HG02763 (cell line): ENCODE measurements at regions not wholly inside any gene's neighbourhood (a gene's known extent, or its start where the extent isn't known, plus 50 kb on each side); places are given as distances from the start of the nearest gene placed in this dataset.

ENCODE experiments used
- ATAC-seq: cut with Tn5 transposase; IDR thresholded peaks from one replicate; pipeline ENCODE4 v1.9.1; 2021; ENCODE audit warnings: mild to moderate bottlenecking, moderate library complexity; ENCODE audit not compliant: unreplicated experiment

DNA sequence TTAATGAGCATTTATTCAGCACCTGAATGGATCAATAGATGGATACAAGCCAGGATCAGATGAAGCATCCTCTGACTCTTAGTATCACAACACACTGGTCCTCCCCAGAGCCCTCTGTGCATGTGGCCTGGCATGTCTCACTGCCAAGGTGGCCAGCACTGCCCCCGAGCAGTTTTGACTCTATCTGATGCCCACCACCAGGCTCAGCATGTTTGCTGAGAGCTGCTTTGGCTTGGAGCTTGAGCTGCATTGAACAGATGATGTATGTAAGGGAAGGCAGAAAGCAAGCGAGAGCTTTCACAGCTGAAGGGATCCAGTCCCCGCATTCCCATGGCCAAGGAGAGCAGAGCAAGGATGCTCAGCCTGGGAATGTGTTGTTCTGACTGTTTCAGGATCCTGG, 320.3 kb downstream of the BUD13 start:
- no peak for ATAC-seq

DNA sequence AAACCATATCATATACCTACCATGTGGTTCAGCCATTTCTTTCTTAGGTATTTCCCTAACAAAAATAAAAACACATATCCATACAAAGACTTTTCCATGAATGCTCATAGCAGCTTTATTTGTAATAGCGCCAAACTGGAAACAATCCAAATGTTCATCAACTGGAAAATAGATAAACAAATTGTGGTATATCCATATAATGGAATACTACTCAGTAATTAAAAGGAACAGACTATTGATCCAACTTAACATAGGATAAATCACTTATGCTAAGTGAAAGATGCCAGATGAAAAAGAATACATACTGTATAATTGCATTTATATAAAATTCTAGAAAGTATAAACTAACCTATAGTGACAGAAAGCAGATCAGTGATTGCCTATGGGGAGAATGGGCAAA, 323.3 kb downstream of the BUD13 start:
- no peak for ATAC-seq

DNA sequence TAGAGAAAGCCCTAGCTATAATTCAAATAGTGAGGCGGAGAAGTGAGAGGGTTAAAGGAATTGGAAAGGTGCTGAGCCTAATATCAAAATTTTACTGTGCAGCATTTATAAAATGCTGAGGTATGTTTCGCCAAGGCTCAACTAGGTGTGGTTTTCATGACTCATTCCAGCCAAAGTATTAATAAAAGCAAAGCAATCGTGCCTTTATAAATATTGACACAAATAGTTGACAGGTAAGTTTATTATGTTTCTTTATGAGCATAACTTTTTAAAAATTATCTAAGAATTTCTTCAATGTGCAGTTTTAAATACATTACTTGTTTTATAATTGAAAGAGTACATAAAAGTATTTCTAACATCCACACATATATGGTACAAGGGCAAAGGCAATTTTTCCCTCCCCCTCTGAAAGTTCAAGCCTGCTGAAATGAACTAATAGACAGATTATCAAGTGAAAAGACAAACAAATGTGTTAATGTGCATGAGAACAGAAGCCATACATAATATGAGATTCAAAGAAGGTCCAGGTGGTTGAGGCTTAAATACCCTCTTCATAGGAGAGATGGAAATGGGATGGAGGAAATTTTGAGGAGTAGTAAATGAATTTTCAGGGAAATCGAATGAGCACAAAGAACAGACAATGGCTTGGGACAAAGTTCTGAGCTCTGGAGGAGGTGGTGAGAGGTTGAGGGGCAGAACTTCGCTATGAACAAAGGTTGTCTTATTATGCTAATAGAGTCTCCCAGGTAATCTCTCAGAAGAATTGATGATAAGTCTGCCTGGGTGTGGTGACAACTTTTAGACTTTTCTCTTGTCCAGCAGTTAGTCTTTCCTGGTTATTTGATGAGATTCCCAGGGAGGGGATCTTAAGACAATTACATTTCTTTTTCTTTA, 326.5 kb downstream of the BUD13 start:
- no peak for ATAC-seq

DNA sequence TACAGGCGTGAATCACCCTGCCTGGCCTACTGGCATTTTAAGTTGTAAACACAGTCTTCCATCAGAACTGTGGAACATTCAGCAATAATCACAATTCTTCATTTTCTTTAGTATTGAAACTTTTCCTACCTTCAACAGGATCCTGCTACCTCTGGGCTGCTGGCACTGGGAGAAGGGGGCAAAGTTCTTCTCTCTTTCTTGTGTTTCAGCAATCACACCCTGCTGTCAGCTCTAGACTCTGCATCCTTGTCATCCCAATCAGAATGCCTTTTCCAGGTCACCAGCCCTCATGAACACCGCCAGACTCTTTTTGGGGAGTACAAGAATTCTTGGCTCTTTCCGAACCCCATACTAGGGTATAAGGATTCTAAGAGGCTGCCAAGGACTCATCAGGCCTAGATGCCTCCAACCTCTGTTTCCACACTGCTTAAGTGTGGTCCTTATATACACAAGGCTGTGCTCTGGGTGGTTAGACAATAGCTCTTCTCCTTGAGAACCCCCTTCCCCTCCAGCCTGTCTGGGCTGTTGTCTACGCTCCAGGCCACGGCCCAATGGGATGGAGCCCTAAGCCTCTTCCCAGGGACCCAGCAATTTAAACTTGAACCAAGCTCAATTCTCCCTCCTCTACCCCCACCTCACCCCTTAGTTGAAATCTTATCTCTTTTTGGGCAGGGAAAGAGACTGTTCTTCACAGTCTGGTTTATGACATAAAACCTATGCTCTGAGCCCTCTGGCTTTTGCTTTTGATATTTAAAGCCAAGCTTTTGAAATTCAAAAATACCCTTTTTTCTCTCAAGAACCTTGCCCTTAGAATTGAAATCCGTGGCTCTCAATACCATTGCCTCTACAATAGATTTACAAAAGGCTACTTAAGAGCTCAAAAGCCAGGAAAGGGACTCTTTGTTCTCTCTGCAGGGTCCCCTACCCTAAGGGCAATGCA, 327.4 kb downstream of the BUD13 start:
- no peak for ATAC-seq

DNA sequence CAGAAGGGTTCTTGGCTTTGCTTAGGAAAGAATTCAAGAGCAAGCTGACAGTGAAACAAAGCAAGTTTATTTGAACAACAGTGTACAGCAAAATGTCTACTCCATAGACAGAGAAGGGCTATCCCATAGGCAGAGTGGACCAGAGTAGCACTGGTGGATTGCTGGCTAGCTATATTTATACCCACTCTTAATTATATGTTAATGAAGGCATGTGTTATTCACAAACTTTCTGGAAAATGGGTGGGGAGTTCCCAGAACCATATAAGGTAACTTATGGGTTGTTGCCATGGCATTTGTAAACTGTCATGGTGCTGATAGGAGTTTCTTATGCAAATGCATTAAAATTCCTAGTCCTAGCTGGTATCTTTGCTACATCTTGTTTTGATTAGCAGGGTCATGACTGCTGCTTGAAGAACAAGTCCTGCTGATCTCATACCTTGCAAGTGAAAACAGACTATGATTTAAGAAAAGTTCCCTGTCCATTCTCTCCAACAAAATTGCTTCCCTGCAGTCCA, 330.5 kb downstream of the BUD13 start:
- ATAC-seq: no peak

DNA sequence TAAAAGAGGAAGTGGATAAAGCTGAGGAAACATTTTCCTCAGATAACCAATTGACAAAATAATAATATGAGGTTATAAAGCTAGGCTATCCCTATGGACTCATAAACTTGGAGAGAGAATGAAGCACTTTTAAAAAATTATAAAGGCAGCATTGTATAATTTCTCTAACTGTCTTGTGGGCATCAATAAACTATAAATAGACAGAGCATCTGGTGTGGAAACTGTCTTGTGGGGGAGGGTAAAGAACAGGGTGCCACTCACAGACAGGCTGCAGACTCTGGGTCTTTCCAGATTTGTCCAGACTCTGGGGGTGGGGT, 333.5 kb downstream of the BUD13 start:
- ATAC-seq: no peak

DNA sequence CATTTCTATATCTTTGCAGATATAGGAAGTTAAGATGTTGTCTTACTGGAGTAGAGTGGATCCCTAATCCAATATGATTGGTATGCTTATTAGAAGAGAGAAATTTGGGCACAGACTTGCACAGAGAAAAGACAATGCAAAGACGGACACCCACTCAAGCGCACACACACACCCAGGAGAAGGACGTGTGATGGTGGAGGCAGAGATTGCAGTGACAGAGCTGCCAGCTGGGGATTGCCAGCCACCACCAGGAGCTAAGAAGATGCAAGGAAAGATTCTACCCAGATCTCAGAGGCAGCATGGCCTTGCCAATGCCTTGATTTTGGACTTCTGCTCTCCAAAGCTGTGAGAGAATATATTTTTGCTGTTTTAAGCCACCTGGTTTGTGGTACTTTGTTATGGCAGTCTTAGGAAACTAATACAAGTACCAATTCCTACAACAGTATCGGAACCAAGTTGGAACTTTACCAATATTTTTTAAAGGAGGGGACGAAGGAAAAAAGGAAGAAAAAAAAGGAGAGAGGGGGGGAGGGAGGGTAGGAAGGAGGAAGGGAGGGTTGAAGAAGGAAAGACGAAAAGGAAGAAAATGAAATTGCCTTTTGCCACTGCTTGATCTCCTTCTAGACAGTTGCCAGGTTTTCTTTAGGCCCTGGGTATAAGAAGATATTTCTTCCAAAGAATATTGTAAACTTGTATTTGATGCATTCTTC, 334.0 kb downstream of the BUD13 start:
- ATAC-seq: no peak

DNA sequence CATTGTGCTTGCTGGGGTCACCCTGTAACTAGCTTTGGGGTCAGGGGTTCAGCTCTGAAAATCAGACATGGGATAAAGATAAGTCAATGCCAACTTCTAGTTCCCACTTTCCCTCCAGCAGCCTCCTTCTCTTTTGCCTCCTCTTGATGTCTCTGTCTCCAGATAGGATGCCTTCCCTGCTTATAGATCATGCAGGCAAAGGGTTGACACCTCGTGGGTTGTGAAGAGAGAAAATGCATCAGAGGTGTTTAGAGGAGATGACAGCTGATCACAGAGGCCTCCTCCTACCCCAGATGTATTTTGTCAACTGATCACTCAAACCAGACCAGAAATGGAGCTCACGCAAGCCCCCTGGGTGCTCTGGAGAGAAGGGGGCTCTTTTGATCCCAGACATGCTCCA, 337.8 kb downstream of the BUD13 start:
- ATAC-seq: no peak

DNA sequence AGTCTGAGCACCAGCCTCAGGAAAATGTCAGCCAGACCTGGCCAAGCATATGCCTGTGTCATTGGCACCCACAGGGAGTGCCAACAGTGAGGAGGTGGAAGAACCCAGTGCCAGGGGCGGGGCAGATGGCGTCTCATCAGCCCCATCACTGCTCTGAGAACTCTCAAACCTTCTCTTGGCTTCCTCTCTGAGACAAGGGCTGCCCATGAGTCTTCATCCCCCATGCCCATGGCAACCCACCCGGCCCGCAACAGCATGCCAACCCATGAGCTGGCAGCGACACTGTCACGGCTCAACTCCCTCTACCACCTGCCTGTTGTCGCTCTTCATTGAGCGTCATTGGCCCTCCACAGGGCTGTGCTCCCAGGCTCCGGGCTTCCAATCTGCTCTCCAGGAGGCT, 340.5 kb downstream of the BUD13 start:
- no peak for ATAC-seq

DNA sequence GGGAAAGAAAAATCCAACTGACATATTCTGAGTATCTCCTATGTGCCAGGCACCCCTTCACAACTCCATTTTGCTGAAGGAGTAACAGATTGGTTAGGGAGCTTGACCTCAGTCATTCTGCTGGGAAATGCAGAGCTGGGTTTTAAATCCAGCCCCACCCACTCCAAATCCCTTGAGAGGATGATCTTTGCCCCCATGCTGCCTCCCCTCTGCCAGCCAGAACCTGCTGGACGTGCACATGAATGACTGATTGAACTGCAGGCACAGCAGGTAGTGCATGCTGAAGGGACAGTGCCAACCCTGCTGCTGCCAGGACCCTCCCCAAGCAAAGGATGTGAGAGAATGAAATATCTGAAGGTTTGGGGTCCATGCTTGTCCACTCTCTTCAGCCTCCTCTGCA, 340.9 kb downstream of the BUD13 start:
- ATAC-seq: no peak

DNA sequence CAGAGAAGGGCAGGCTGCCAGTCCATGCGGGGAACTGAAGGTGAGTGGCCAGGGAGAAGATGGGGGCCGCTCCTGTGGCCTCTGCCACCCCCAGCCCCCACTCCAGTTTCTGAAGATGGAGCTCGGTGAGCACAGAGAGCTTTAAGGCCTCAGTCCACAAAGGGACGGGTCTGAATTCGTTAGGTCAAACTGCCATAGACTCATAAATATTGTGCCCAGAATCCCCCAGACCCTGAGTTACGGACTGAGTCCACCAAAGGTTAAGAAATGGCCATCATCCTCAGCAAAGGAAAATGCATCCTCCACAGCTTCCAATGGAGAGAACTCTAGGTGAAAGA, 344.2 kb downstream of the BUD13 start:
- no peak for ATAC-seq

DNA sequence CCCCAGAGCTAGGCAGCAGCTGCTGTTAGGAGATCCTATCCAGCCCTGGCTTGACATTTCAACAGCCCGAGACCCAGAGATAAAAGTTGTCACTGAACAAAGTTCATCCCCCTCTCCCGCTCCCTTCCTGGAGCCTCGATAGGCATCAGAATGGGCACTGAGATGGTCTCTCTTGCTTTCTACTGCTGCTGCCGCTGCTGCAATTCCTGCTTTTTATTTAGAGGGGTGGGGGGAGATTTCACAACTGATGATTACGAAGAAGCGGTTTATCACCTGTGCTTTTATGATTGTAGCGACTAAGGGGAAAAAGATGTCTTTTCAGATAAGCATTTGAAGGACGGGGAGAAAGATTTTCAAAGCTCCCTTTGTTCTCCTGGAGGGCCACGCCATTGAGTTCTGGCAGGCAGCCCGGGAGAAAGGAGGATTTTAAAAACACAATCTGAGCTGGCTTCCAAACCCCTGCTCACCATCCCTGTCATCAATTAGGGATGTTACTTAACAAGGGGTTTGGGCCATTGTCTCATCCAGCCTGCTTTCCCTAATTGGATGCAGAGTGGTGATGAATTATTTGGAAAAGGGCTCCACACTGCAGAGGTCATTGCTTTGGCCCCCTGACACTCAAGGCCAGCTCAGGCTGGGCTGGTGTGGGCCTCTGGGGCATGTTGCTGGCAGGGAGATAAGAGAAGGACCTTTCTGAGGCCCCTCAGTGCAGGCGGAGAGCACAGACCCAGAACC, 344.7 kb downstream of the BUD13 start:
- ATAC-seq: no peak

DNA sequence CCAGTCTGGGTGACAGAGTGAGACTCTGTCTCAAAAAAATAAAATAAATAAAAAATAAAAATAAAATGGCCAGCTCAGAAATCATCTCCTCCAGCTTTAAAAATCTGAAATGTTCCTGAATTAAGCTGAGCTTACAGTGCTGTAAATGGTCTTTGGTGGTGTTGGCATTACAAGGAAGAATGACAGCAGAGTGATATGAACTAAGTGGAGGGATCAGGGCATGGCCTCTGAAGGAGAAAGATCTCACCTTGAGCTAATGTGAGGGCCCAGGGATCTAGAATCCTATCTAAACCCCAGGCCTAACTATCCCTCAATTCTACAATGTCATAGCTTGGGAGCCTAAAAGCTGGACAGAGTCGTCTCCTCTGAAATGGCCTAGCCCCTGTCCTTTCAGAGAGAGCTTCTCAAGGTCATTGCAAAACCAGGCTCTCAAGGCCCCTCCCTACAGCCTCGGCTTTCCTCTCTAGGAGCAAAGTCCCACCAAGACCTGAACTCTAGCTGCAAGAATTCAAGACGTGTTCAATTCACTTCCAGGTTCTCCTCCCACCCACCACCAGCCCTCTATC, 345.4 kb downstream of the BUD13 start:
- no peak for ATAC-seq

DNA sequence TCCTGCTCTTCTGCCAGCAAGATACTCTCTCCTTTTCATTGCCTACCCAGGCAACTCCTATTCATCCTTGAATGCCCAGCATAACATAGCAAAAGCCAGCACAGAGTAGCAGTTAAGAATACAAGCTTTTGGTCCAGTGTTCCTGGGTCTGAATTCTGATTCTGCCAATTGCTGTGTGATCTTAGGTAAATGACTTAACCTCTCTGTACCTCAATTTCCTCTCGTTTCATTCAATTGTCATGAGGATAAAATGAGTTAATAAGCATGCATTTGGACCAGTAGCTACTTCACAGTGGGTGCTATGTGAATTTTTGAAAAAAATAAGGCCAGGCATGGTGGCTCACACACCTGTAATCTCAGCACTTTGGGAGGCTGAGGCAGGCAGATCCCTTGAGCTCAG, 346.0 kb downstream of the BUD13 start:
- ATAC-seq: no peak

DNA sequence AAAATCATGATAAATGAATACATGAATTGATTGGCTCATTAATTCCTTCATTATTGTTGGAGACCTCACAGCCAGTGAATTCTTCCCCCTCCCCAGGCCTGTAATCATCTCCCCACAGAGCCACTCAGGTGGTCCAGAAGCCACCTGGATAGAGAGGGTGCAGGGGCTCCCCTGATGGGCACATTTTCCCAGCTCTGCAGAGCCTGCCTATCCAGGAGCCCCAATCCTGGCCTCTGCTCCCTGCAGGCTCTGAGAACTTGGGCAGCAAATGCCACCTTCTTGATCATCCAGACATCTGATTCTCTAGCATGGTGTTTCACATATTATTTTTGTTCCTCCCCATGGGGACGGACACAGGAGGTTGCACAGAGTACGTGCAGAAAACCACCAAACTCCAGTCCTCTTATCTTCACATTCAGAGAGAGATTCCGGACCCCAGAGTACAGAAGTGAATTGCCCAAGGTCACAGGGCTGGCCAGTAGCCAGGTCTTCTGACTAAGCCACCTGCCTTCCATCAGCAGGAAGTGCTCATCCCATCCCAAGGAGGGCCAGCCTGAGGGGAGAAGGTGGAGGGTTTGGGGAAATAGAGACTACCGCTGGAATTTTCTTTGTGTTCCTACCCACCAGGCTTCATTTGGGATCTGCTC, 348.0 kb downstream of the BUD13 start:
- no peak for ATAC-seq

DNA sequence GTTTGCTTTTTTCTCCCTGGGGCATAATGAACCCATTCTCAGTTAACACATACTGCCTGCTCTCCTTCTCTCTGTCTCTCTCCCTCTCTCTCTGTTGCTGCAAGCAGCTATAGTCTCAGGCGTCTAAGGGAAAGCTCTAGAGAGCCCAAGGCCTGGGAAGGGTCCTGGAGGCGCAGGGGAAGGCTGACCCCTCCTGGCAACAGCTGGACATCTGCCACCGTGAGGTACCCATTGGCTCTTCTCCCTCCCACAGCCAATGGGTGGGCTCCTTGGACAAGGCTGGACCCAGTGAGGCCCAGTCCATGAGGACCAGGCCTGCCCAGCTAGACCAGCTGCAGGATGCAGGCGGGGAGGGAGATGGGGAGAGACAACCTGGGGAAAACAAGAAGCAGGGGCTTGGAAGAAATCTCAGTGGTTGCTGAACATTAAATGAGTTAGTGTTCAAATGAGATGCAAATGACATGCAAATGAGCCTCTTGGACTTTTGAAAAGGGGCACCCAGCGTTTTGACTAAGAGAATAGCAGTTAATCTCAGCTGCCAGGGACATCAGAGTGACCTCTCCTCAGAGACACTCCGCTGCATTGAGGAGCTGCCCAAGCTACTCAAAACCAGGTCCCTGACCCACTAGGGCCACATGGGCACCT, 349.7 kb downstream of the BUD13 start:
- no peak for ATAC-seq

DNA sequence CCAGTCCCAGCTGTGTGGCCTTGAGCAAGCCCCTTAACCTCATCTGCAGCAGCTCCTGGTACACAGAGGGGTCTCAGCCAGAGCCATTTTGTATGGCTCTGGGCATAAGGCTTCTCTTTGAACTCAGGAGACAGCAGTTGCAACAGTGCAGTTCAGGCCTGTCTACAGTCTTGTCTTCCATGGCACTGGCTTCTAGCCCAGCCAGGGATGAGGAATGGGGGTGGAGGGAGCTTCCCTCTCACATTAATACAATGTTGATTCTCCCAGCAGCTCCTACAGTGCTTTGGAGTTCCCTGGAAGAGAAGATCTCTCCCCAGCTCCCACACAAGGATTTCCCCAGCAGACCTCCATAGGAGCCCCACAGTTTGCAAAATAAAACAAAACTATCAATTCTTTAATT, 350.2 kb downstream of the BUD13 start:
- no peak for ATAC-seq

DNA sequence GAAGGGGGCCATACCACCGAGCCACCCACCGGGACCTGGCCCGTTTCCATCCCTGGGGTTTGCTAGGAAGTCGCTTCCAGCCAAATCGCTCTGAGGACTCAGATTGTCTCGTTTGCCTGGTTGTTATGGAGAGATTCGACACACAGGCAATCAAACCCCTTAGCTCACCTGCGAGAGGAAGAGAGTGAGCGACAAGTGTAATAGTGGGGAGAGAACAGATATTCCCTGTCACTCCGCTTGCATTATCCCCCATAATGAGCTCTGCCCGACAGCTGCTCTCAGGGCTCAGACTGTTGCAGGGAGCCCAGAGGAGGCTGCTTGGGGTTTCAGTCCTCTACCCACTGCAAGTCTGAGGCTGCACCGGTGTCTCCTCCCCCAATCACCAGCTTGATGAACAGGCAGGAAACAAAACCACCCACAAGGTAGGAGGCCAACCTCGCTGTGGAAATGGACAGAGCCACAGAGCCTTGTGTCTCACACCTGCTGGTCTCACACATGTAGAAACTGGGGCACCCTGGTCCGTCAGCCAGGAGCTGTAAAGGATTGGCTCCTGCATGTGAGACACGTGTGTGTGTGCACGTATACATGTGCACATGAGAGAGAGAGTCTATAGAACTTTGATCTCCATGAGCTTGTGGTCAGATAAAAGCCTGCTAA, 351.1 kb downstream of the BUD13 start:
- no peak for ATAC-seq
